ENCODE measurements at regions not wholly inside any gene's neighbourhood (a gene's known extent, or its start where the extent isn't known, plus 50 kb on each side); places are given as distances from the start of the nearest gene placed in this dataset.

- Mint-ChIP-seq H3K27me3 (ENCODE audit: insufficient read depth, low read depth) (peaks cover 4% of the 10 kb centered on the region), H3K4me3 (no peak overlapping the region), H3K27ac (no peak overlapping the region), H3K36me3 (no peaks in the 10 kb centered on the region), H3K4me1 (peaks cover 10% of the 10 kb centered on the region), H3K9me3 (peaks cover 17% of the 10 kb centered on the region)
- Histone ChIP-seq H2AFZ (replicated peaks) (no peak overlapping the region), H3K4me2 (no peak overlapping the region), H3F3A (ENCODE audit: low read depth) (no peaks in the 10 kb centered on the region), H3K36me3 (no peaks in the 10 kb centered on the region), H4K20me1 (ENCODE audit: low read depth) (no peaks in the 10 kb centered on the region), H3K4me3 (no peak overlapping the region), H3K27ac (no peak overlapping the region), H3K9me3 (ENCODE audit: low read depth) (no peaks in the 10 kb centered on the region), H3K4me1 (peaks cover 7% of the 10 kb centered on the region), H3K27me3 (no peaks in the 10 kb centered on the region), H3K79me2 (ENCODE audit: low read depth) (no peaks in the 10 kb centered on the region), H3K9ac (no peak overlapping the region)
- DNase-seq (ENCODE audit: low spot score) = no peak
- TF ChIP-seq CTCF (IDR thresholded peaks at IDR 0.05) (no peak), EZH2phosphoT487 (IDR thresholded peaks at IDR 0.05) (no peak), EZH2 (IDR thresholded peaks at IDR 0.05) (no peak)
These were observed 200.3 kb downstream of the ZNF621 start for GRCh38 chr3:40725031-40725430.

DNA sequence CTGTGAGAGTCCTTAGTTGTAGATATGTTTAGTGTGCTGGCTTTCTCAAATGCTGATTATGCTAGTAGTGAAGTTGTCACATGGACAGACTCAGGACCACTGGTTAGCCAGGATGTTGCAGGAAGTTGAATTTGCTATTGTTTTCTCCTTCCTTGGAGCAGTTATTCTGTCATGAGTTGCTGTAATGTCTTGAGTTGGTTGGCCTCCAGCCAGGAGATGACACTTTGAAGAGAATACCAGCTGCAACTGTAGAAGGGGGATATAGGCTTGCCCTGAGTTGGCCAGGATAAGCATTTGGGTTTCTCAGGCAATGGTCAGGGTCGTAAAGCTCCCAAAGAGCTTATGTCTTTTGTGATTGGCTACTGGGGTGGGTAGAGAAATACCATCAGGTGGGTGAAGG, 206.7 kb downstream of the ZNF621 start:
- Histone ChIP-seq H3K36me3 (peaks cover 5% of the 10 kb centered on the region), H3K27me3 (no peaks in the 10 kb centered on the region), H3K27ac (no peak overlapping the region), H3K4me1 (no peaks in the 10 kb centered on the region), H3K4me2 (no peak overlapping the region), H3K9ac (no peak overlapping the region), H3K9me3 (ENCODE audit: low read depth) (no peaks in the 10 kb centered on the region), H3K79me2 (ENCODE audit: low read depth) (no peaks in the 10 kb centered on the region), H3F3A (ENCODE audit: low read depth) (no peaks in the 10 kb centered on the region), H3K4me3 (no peak overlapping the region), H2AFZ (replicated peaks) (no peak overlapping the region), H4K20me1 (ENCODE audit: low read depth) (no peaks in the 10 kb centered on the region)
- no peak overlapping the region for H3K4me3 Mint-ChIP-seq
- no peaks in the 10 kb centered on the region for H3K27me3 Mint-ChIP-seq (ENCODE audit: insufficient read depth, low read depth)
- no peak for DNase-seq (ENCODE audit: low spot score)
- no peak for TF ChIP-seq CTCF (IDR thresholded peaks at IDR 0.05)
- no peak for TF ChIP-seq EZH2 (IDR thresholded peaks at IDR 0.05)
- no peak for TF ChIP-seq EZH2phosphoT487 (IDR thresholded peaks at IDR 0.05)
- no peaks in the 10 kb centered on the region for H3K4me1 Mint-ChIP-seq
- no peak overlapping the region for H3K27ac Mint-ChIP-seq
- no peaks in the 10 kb centered on the region for H3K36me3 Mint-ChIP-seq
- H3K9me3 Mint-ChIP-seq = peaks cover 27% of the 10 kb centered on the region

DNA sequence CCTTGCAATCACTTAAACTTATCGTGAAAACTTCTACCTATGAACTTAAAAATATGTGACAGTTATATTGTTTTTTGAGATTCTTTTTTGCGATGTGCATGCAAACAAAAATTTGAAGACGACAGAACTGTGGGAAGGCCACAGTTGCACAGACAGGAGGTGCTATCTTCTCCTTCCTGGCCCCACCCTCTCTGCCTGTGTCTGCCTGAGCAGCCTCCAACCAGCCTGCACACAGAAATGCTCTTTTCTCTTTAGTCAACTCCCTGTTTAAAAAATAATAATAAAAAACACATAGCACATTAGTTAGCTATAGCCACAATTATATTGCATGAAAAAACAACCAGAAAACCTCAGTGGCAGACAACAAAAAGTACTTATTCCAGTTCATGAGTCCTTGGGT, 212.2 kb downstream of the ZNF621 start:
- Mint-ChIP-seq H3K4me1 (peaks cover 8% of the 10 kb centered on the region), H3K36me3 (no peaks in the 10 kb centered on the region), H3K27me3 (ENCODE audit: insufficient read depth, low read depth) (no peaks in the 10 kb centered on the region), H3K27ac (no peak overlapping the region), H3K4me3 (no peak overlapping the region), H3K9me3 (no peaks in the 10 kb centered on the region)
- Histone ChIP-seq H3K36me3 (no peaks in the 10 kb centered on the region), H4K20me1 (ENCODE audit: low read depth) (no peaks in the 10 kb centered on the region), H3K9ac (no peak overlapping the region), H3K9me3 (ENCODE audit: low read depth) (no peaks in the 10 kb centered on the region), H3K27me3 (no peaks in the 10 kb centered on the region), H2AFZ (replicated peaks) (no peak overlapping the region), H3K79me2 (ENCODE audit: low read depth) (no peaks in the 10 kb centered on the region), H3K4me3 (no peak overlapping the region), H3K4me1 (no peaks in the 10 kb centered on the region), H3K4me2 (no peak overlapping the region), H3F3A (ENCODE audit: low read depth) (no peaks in the 10 kb centered on the region), H3K27ac (no peak overlapping the region)
- no peak for DNase-seq (ENCODE audit: low spot score)
- TF ChIP-seq EZH2phosphoT487 (IDR thresholded peaks at IDR 0.05) (no peak), EZH2 (IDR thresholded peaks at IDR 0.05) (no peak), CTCF (IDR thresholded peaks at IDR 0.05) (no peak)

DNA sequence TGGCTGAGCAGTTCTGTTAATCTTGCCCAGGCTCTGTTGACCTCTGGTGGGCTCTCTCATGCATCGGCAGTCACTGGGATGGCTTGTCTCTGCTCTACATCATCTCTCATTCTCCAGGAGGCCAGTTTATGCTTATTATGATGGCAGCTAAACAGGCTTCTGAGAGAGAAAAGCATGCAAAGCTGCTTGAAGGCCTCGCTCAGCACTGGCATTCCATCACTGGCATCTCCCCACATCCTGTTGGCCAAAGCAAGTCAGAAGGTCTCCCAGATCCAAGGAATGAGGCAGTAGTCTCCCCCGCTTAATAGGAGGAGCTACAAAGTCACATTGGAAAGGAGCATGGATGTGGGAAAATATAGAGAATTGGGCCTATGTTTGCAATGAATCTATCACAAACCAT, 212.6 kb downstream of the ZNF621 start:
- H4K20me1 ChIP-seq (ENCODE audit: low read depth) = no peaks in the 10 kb centered on the region
- H3K27ac ChIP-seq = no peak overlapping the region
- H3K4me1 Mint-ChIP-seq = peaks cover 12% of the 10 kb centered on the region
- no peak overlapping the region for H3K27ac Mint-ChIP-seq
- no peak overlapping the region for H2AFZ ChIP-seq (replicated peaks)
- H3F3A ChIP-seq (ENCODE audit: low read depth) = no peaks in the 10 kb centered on the region
- no peaks in the 10 kb centered on the region for H3K9me3 ChIP-seq (ENCODE audit: low read depth)
- no peaks in the 10 kb centered on the region for H3K36me3 ChIP-seq
- H3K4me3 ChIP-seq = no peak overlapping the region
- H3K79me2 ChIP-seq (ENCODE audit: low read depth) = no peaks in the 10 kb centered on the region
- no peak overlapping the region for H3K4me3 Mint-ChIP-seq
- no peaks in the 10 kb centered on the region for H3K27me3 ChIP-seq
- no peak for TF ChIP-seq EZH2 (IDR thresholded peaks at IDR 0.05)
- TF ChIP-seq EZH2phosphoT487 (IDR thresholded peaks at IDR 0.05) = no peak
- no peak for TF ChIP-seq CTCF (IDR thresholded peaks at IDR 0.05)
- no peak overlapping the region for H3K4me2 ChIP-seq
- no peaks in the 10 kb centered on the region for H3K36me3 Mint-ChIP-seq
- H3K4me1 ChIP-seq = no peaks in the 10 kb centered on the region
- no peak overlapping the region for H3K9ac ChIP-seq
- no peaks in the 10 kb centered on the region for H3K9me3 Mint-ChIP-seq
- DNase-seq (ENCODE audit: low spot score) = no peak
- H3K27me3 Mint-ChIP-seq (ENCODE audit: insufficient read depth, low read depth) = no peaks in the 10 kb centered on the region

All from neural progenitor cell (in vitro differentiated cells).